ENCODE measurements at regions not wholly inside any gene's neighbourhood (a gene's known extent, or its start where the extent isn't known, plus 50 kb on each side); places are given as distances from the start of the nearest gene placed in this dataset.

- no peak for TF ChIP-seq CHD7 (IDR thresholded peaks at IDR 0.05; ENCODE audit: insufficient replicate concordance, low read length)
- TF ChIP-seq CTBP2 (IDR thresholded peaks at IDR 0.05; ENCODE audit: borderline replicate concordance, insufficient read depth, insufficient read length, low read length), result no peak
- TF ChIP-seq JUND (IDR thresholded peaks at IDR 0.05; ENCODE audit: low read length), result no peak
- TF ChIP-seq TAF7 (optimal IDR thresholded peaks at IDR 0.05; ENCODE audit: borderline replicate concordance, low read depth, low read length), result no peak
- TF ChIP-seq BACH1 (IDR thresholded peaks at IDR 0.05; ENCODE audit: low read length), result no peak
- TF ChIP-seq, protein P1, sequence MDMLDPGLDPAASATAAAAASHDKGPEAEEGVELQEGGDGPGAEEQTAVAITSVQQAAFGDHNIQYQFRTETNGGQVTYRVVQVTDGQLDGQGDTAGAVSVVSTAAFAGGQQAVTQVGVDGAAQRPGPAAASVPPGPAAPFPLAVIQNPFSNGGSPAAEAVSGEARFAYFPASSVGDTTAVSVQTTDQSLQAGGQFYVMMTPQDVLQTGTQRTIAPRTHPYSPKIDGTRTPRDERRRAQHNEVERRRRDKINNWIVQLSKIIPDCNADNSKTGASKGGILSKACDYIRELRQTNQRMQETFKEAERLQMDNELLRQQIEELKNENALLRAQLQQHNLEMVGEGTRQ (IDR thresholded peaks at IDR 0.05; ENCODE audit: low read length), result no peak
- no peak for TF ChIP-seq CHD1 (IDR thresholded peaks at IDR 0.05; ENCODE audit: low read depth, low read length)
- TF ChIP-seq HDAC6 (IDR thresholded peaks at IDR 0.05; ENCODE audit: low read depth, low read length), result no peak
- TF ChIP-seq, protein P2, sequence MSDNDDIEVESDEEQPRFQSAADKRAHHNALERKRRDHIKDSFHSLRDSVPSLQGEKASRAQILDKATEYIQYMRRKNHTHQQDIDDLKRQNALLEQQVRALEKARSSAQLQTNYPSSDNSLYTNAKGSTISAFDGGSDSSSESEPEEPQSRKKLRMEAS (IDR thresholded peaks at IDR 0.05), result no peak
- TF ChIP-seq YY1 (IDR thresholded peaks at IDR 0.05; ENCODE audit: low read depth, low read length), result no peak
- no peak for TF ChIP-seq TAF1 (IDR thresholded peaks at IDR 0.05; ENCODE audit: low read depth, low read length)
Observed at GRCh38 chr5:18003312-18003711, 369.1 kb downstream of the TAF11L14 start (continued).

Data from H1 (cell line).